HepG2 (cell line): ENCODE measurements at regions not wholly inside any gene's neighbourhood (a gene's known extent, or its start where the extent isn't known, plus 50 kb on each side); places are given as distances from the start of the nearest gene placed in this dataset.

Source experiments
- HBP1 ChIP-seq: IDR thresholded peaks from 2 replicates; pipeline ENCODE4 v1.6.1; 2016; ENCODE audit warnings: low read depth, control low read depth
- HDAC6 ChIP-seq: fragments of 200-600 bp; sonication (generic); IDR thresholded peaks from 2 replicates; pipeline ENCODE4 v1.7.0; 2017; ENCODE audit warnings: mild to moderate bottlenecking, antibody characterized with exemption, low read length, low read depth
- HHEX ChIP-seq: IDR thresholded peaks from 2 replicates; pipeline ENCODE4 v1.6.1; 2016; ENCODE audit warnings: control low read depth
- REPIN1 ChIP-seq: sonication (generic); formaldehyde crosslinking; IDR thresholded peaks from 2 replicates; pipeline ENCODE4 v1.8.0; 2022; ENCODE audit warnings: missing genetic modification reagents, low read depth, mild to moderate bottlenecking, borderline replicate concordance
- RERE ChIP-seq: IDR thresholded peaks from 2 replicates; pipeline ENCODE4 v1.6.1; 2016; ENCODE audit warnings: low read depth, missing genetic modification reagents, missing compliant biosample characterization
- SNAPC5 ChIP-seq: sonication (generic); formaldehyde crosslinking; IDR thresholded peaks from 2 replicates; pipeline ENCODE4 v1.8.1; 2023; ENCODE audit warnings: mild to moderate bottlenecking, missing genetic modification reagents, borderline replicate concordance
- SUZ12 ChIP-seq: fragments of 150-350 bp; IDR thresholded peaks from 2 replicates; pipeline ENCODE4 v1.6.1; 2014; ENCODE audit warnings: low read depth, low read length
- ZBTB20 ChIP-seq: sonication (generic); formaldehyde crosslinking; IDR thresholded peaks from 2 replicates; pipeline ENCODE4 v1.8.1; 2023; ENCODE audit warnings: missing genetic modification reagents, low read depth, mild to moderate bottlenecking, borderline replicate concordance
- ZC3H13 ChIP-seq: sonication (generic); formaldehyde crosslinking; IDR thresholded peaks from 2 replicates; pipeline ENCODE4 v1.8.1; 2023; ENCODE audit warnings: mild to moderate bottlenecking, missing genetic modification reagents, moderate library complexity
- ZNF10 ChIP-seq: sonication (generic); formaldehyde crosslinking; IDR thresholded peaks from 2 replicates; pipeline ENCODE4 v1.4.0; 2020; ENCODE audit warnings: mild to moderate bottlenecking, low read depth, missing genetic modification reagents, borderline replicate concordance
- ZNF607 ChIP-seq: sonication (generic); formaldehyde crosslinking; IDR thresholded peaks from 2 replicates; pipeline ENCODE4 v1.5.1; 2020; ENCODE audit warnings: missing genetic modification reagents, mild to moderate bottlenecking, borderline replicate concordance

- TF ChIP-seq ZBTB20 (CRISPR knock-in tag) = no peak
- TF ChIP-seq HHEX (CRISPR knock-in tag) = no peak
- no peak for TF ChIP-seq ZC3H13 (CRISPR knock-in tag)
- TF ChIP-seq HBP1 (CRISPR knock-in tag) = no peak
- TF ChIP-seq SUZ12 = no peak
- no peak for TF ChIP-seq ZNF10 (CRISPR knock-in tag)
- TF ChIP-seq SNAPC5 = no peak
- no peak for TF ChIP-seq HDAC6
- no peak for TF ChIP-seq RERE (CRISPR knock-in tag)
- no peak for TF ChIP-seq REPIN1
- no peak for TF ChIP-seq ZNF607 (CRISPR knock-in tag)
These were observed 179.7 kb upstream of the VASH1 start (continued) for GRCh38 chr14:76581592-76581991.
